ENCODE measurements at regions not wholly inside any gene's neighbourhood (a gene's known extent, or its start where the extent isn't known, plus 50 kb on each side); places are given as distances from the start of the nearest gene placed in this dataset.

DNA sequence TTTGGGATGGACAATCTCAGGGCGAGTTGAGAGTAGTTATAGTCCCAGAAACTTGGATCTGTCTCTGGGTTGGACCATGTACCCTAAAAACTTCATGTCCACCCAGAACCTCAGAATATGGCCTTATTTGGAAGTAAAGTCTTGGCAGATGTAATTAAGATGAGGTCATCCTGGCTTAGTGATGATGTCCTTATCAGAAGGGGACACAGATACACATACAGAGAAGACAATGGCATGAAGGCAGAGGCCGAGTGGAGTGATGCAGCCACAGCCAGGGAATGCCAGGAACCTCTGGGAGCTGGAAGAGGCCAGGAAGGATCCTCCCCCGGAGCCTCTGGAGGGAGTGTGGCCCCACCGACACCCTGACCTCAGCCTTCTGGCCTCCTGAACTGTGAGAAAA, 61.2 kb upstream of the STX18 start:
- DNase-seq (ENCODE audit: low read depth) = no peak

GRCh38 chr4:4602468-4602867, 60.6 kb upstream of the STX18 start:
- no peak overlapping the region for H3K4me3 ChIP-seq (ENCODE audit: low read depth, low read length)

More for the DNA sequence above, 61.2 kb upstream of the STX18 start:
- TF ChIP-seq CTCF (IDR thresholded peaks at IDR 0.05; ENCODE audit: insufficient read depth, low read depth, low read length, missing control alignments) = no peak
- H3K4me3 ChIP-seq (ENCODE audit: low read depth, low read length) = no peak overlapping the region

GRCh38 chr4:4601803-4602369, 60.0 kb upstream of the STX18 start:
- no peak overlapping the region for H3K4me3 ChIP-seq (ENCODE audit: low read depth, low read length)
- TF ChIP-seq CTCF (IDR thresholded peaks at IDR 0.05; ENCODE audit: insufficient read depth, low read depth, low read length, missing control alignments) = no peak
- no peak for DNase-seq (ENCODE audit: low read depth)

More at GRCh38 chr4:4602468-4602867, 60.6 kb upstream of the STX18 start:
- no peak for TF ChIP-seq CTCF (IDR thresholded peaks at IDR 0.05; ENCODE audit: insufficient read depth, low read depth, low read length, missing control alignments)
- DNase-seq (ENCODE audit: low read depth) = no peak

DNA sequence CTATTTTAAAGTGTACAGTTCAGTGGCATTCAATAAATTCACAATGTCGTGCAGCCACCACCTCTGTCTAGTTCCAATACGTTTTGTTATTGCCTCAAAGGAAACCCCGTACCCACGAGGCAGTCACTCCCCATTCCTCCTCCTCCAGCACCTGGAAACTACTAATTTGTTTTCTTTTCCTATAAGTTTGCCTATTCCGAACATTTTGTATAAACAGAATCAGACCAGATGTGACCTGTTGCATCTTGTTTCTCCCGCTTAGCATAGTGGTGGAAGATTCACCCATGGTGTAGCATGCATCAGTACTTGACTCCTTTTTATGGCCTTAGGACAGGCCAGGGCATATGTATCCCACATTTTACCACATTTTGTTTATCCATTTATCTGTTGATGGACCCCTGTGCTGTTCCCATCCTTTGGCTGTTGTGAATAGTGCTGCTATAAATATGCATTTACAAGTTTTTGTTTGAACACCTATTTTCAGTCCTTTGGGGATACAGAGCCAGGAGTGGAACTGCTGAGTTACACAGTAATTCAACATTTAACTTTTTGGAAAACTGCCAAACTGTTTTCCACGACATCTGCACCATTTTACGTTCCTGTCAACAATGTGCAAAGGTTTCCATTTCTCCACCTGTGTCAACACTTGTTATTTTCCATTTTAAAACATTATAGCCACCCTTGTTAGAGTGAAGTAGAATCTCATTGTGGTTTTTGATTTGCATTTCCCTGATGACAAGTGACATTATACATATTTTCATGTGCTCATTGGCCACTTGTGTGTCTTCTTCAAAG, 57.8 kb upstream of the STX18 start:
- no peak overlapping the region for H3K4me3 ChIP-seq (ENCODE audit: low read depth, low read length)
- no peak for DNase-seq (ENCODE audit: low read depth)
- no peak for TF ChIP-seq CTCF (IDR thresholded peaks at IDR 0.05; ENCODE audit: insufficient read depth, low read depth, low read length, missing control alignments)

DNA sequence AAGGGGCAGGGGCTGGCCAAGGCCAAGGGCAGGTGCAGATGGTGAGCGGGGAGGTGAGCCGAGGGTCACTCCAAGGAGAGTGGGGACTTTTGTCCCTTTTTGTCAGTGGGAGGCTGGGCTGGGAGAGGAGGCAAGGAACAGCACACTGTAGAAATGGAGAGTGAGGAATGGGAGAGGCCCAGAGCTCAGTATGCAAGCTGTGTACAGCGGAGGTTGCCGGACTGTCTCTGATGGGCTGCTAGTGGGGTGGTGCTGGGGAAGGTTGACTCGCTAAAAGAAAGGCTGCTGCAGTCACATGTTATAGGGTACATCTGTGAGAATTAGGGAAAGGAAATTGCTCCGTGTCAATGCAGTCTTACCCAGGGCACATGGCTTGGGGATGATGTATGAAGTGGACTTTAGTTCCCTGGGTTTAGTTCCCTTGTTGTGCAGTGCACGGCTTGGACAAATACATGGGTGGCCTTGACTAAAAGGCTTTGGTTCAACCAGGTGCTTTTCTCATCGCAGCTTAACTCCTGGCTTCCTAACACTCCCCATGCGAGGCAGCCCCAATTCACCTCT, 57.1 kb upstream of the STX18 start:
- no peak overlapping the region for H3K4me3 ChIP-seq (ENCODE audit: low read depth, low read length)
- TF ChIP-seq CTCF (IDR thresholded peaks at IDR 0.05; ENCODE audit: insufficient read depth, low read depth, low read length, missing control alignments) = no peak
- no peak for DNase-seq (ENCODE audit: low read depth)

- H3K4me3 ChIP-seq (ENCODE audit: low read depth, low read length) = no peak overlapping the region
- DNase-seq (ENCODE audit: low read depth) = no peak
- TF ChIP-seq CTCF (IDR thresholded peaks at IDR 0.05; ENCODE audit: insufficient read depth, low read depth, low read length, missing control alignments) = no peak
These were observed 54.9 kb upstream of the STX18 start for GRCh38 chr4:4596720-4597119.
